ENCODE measurements at regions not wholly inside any gene's neighbourhood (a gene's known extent, or its start where the extent isn't known, plus 50 kb on each side); places are given as distances from the start of the nearest gene placed in this dataset.

DNA sequence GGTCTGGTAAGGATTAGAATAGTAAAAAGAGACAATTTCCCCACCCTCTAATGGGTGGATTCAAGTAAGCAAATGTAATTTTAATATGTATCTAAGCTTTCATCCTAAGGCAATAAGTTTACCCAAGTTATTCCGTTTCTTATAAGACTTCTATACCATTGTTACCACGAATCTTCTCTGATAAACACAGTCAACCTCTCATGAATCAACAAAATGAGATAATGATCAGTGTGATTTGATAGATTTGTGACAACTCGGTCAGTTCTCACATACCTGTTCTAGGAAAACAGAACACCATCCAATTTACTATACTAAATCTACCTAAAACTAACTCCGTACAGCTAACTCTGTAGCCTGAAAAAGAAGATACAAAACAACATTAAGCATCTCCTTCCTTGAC is 342.1 kb downstream of the TBL1XR1 start:
- ATAC-seq (no peak), DNase-seq (no peak)
- H3K9me3 ChIP-seq: no peaks in the 10 kb centered on the region
- TF ChIP-seq, protein P1, sequence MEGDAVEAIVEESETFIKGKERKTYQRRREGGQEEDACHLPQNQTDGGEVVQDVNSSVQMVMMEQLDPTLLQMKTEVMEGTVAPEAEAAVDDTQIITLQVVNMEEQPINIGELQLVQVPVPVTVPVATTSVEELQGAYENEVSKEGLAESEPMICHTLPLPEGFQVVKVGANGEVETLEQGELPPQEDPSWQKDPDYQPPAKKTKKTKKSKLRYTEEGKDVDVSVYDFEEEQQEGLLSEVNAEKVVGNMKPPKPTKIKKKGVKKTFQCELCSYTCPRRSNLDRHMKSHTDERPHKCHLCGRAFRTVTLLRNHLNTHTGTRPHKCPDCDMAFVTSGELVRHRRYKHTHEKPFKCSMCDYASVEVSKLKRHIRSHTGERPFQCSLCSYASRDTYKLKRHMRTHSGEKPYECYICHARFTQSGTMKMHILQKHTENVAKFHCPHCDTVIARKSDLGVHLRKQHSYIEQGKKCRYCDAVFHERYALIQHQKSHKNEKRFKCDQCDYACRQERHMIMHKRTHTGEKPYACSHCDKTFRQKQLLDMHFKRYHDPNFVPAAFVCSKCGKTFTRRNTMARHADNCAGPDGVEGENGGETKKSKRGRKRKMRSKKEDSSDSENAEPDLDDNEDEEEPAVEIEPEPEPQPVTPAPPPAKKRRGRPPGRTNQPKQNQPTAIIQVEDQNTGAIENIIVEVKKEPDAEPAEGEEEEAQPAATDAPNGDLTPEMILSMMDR (IDR thresholded peaks at IDR 0.05): no peak
- no peak overlapping the region for H3K27ac ChIP-seq
- H3K36me3 ChIP-seq (ENCODE audit: insufficient read depth in 1 of 2, low read depth in 1 of 2): no peaks in the 10 kb centered on the region
- no peaks in the 10 kb centered on the region for H3K4me1 ChIP-seq
- 56 to 85% (median 74%) methylated on average over 4 of the region's 4 CpGs for WGBS, 3 donors
- H3K4me3 ChIP-seq: no peak overlapping the region
- no peaks in the 10 kb centered on the region for H3K27me3 ChIP-seq (ENCODE audit: insufficient read depth in 3 of 3, low read length in 2 of 3)
- intact Hi-C loops (cut with DNase I): no loop called here

DNA sequence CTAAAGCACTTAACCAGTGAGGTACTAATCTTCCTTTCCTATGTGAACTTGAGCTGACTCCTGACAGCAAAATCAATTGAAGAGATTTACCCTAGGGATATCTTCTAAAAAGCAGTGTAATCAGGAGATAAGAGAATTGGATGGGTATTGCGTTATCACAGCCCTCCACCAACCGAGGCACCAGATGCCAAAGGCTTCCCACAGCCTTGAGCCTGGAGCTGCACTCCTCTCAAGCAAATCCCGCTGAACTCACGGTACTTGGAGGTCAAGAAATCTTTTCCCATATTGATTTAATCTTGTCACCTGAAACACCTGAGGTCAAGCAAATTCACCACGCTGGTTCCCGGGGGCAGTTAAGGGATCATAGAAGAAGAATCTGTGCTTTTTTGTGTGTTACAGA is 346.8 kb downstream of the TBL1XR1 start:
- intact Hi-C loops (cut with DNase I): no loop called here
- no peaks in the 10 kb centered on the region for H3K27me3 ChIP-seq (ENCODE audit: insufficient read depth in 3 of 3, low read length in 2 of 3)
- H3K9me3 ChIP-seq: no peaks in the 10 kb centered on the region
- H3K4me1 ChIP-seq: no peaks in the 10 kb centered on the region
- DNase-seq (no peak), ATAC-seq (no peak)
- H3K36me3 ChIP-seq (ENCODE audit: insufficient read depth in 1 of 2, low read depth in 1 of 2): no peaks in the 10 kb centered on the region
- 90 to 93% (median 90%) methylated on average over 6 of the region's 6 CpGs for WGBS, 3 donors
- no peak overlapping the region for H3K4me3 ChIP-seq
- H3K27ac ChIP-seq: no peak overlapping the region
- TF ChIP-seq, protein P1 (IDR thresholded peaks at IDR 0.05): no peak

DNA sequence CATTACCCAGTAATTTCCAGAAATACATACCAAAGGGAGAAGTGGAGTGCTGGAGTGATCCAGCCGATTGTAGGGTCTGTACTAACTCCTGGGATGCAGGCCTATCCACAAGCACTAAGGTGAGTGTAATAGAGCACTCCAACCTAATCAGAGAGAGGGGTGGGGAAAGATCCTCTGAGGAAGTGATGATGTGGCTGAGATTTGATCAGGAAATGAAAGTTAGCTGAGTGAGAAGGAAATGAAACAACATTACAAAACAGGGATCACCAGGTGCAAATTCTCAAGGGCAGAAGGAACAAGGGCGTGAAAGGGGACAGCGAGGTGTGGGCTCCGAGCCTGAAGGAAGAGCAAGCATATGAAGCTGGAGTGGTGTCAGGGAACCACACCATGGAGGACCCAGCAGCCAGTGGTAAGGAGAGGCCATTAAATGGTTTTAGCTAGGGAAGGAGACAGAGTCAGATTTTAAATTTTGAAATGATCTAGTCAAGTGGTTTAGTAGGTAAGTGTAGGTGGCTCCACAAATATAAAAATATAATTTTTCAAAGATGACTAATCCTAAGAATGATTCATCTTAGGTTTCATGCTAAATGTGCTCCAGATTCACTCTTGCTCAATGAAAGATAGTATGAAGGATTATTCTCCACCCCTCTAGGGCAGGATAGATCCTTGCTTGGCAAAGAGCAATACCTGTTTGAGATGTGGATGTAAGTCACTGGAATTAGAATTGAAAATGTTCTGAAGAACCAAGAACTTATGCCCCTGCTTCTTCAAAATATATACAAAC is 348.7 kb downstream of the TBL1XR1 start:
- Histone ChIP-seq H3K27me3 (ENCODE audit: insufficient read depth in 3 of 3, low read length in 2 of 3) (no peaks in the 10 kb centered on the region), H3K27ac (no peak overlapping the region), H3K4me1 (no peaks in the 10 kb centered on the region), H3K9me3 (no peaks in the 10 kb centered on the region), H3K4me3 (no peak overlapping the region), H3K36me3 (ENCODE audit: insufficient read depth in 1 of 2, low read depth in 1 of 2) (no peaks in the 10 kb centered on the region)
- no peak for ATAC-seq
- intact Hi-C loops (cut with DNase I): no loop called here
- TF ChIP-seq, protein P1 (IDR thresholded peaks at IDR 0.05): no peak
- no peak for DNase-seq
- whole genome bisulfite sequencing, 3 donors: 56 to 86% (median 79%) methylated on average over 4 of the region's 4 CpGs

DNA sequence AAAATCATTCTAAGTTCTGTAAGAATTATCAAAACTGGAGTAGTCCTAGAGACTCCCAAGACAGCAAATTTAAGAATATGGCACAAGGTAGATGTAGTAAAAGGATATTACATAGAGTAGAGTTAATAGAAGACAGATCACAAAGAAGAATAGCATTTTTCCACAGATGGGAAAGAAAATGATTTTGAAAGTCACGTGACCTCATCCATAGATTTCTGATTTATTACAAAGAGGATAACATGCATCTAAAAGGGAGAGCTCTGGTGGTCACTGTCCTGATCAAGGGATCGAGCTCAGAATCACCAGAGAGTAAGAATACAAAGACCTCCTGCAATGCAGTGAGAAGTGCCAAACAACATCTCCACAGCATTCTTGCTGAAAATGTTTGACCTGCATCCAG is 354.4 kb downstream of the TBL1XR1 start:
- intact Hi-C loops (cut with DNase I): no loop called here
- no peaks in the 10 kb centered on the region for H3K9me3 ChIP-seq
- TF ChIP-seq, protein P1 (IDR thresholded peaks at IDR 0.05): no peak
- H3K4me1 ChIP-seq: peaks cover 2% of the 10 kb centered on the region
- DNase-seq (no peak), ATAC-seq (no peak)
- H3K27me3 ChIP-seq (ENCODE audit: insufficient read depth in 3 of 3, low read length in 2 of 3): no peaks in the 10 kb centered on the region
- H3K4me3 ChIP-seq: no peak overlapping the region
- no peaks in the 10 kb centered on the region for H3K36me3 ChIP-seq (ENCODE audit: insufficient read depth in 1 of 2, low read depth in 1 of 2)
- 70 to 75% (median 71%) methylated on average over 2 of the region's 2 CpGs for WGBS, 3 donors
- no peak overlapping the region for H3K27ac ChIP-seq

Measured in psoas muscle (tissue), 7 donors.